ENCODE measurements at regions not wholly inside any gene's neighbourhood (a gene's known extent, or its start where the extent isn't known, plus 50 kb on each side); places are given as distances from the start of the nearest gene placed in this dataset.
"Not testable (repeated sequence)": the region's sequence is repeated elsewhere in the genome, so short reads cannot be mapped to it uniquely, and the experiment has no call there.

DNA sequence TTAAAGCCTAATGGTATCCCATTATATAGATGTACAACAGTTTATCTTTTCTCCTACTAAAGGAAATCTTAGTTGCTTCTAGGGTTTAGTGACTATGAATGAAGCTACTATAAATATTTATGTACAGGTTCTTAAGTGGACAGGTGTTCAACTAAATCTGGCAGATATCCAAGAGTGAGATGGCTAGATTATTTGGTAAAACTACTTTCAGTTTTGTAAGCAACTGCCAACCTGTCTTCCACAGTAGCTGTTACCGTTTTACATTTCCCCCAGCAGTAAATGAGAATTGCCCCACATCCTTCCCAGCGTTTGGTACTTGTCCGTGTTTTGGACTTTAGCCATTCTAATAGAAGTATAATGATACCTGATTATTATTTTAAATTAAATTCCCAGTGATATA, 144.9 kb upstream of the MAGI2 start:
- intact Hi-C loops (cut with DNase I): no loop called here

GRCh38 chr7:79594671-79595070, 141.2 kb upstream of the MAGI2 start:
- DNase-seq; H3K4me1 ChIP-seq; H3K27me3 ChIP-seq (ENCODE audit: low read depth); intact Hi-C loops (cut with DNase I); H3K9me3 ChIP-seq; H3K27ac ChIP-seq; H3K36me3 ChIP-seq; ATAC-seq; H3K4me3 ChIP-seq: not testable (repeated sequence)

More for the DNA sequence above, 144.9 kb upstream of the MAGI2 start:
- H3K27me3 ChIP-seq (ENCODE audit: low read depth): no peaks in the 10 kb centered on the region
- H3K4me3 ChIP-seq: no peak overlapping the region
- no peaks in the 10 kb centered on the region for H3K9me3 ChIP-seq
- no peak for DNase-seq
- no peak overlapping the region for H3K27ac ChIP-seq
- no peaks in the 10 kb centered on the region for H3K36me3 ChIP-seq
- TF ChIP-seq CTCF (IDR thresholded peaks at IDR 0.05): no peak
- ATAC-seq: no peak
- no peaks in the 10 kb centered on the region for H3K4me1 ChIP-seq

DNA sequence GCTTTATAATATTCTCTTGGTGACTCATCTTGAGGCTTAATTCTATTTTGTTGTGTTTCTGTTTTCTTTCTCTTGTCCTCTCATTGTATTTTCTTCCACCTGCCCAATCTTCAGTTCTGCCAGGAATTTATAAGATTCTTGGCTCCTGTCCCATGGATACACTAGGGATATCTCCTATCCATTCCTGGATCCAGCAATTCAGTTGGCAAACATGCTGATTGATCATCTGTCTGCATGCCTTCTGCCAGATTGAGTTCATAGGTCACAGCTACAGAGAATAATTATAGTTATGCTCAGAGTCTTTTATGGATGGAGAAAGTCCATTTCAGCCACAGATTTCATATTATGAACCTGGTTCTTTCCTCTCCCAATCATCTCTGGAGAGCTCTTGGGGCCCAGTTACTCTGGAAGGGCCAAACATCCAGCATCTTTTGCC, 140.4 kb upstream of the MAGI2 start:
- H3K27me3 ChIP-seq (ENCODE audit: low read depth): no peaks in the 10 kb centered on the region
- ATAC-seq (no peak), DNase-seq (no peak)
- TF ChIP-seq CTCF (IDR thresholded peaks at IDR 0.05): no peak
- H3K9me3 ChIP-seq: no peaks in the 10 kb centered on the region
- no peak overlapping the region for H3K4me3 ChIP-seq
- H3K36me3 ChIP-seq: no peaks in the 10 kb centered on the region
- H3K4me1 ChIP-seq: no peaks in the 10 kb centered on the region
- intact Hi-C loops (cut with DNase I): no loop called here
- H3K27ac ChIP-seq: no peak overlapping the region

- Histone ChIP-seq H3K27ac (no peak overlapping the region), H3K27me3 (ENCODE audit: low read depth) (no peaks in the 10 kb centered on the region), H3K4me3 (no peak overlapping the region), H3K9me3 (no peaks in the 10 kb centered on the region), H3K4me1 (no peaks in the 10 kb centered on the region), H3K36me3 (no peaks in the 10 kb centered on the region)
- no peak for TF ChIP-seq CTCF (IDR thresholded peaks at IDR 0.05)
- ATAC-seq (no peak), DNase-seq (no peak)
- intact Hi-C loops (cut with DNase I): no loop called here
These were observed 137.6 kb upstream of the MAGI2 start for GRCh38 chr7:79590916-79591623.

GRCh38 chr7:79590391-79590790, 136.9 kb upstream of the MAGI2 start:
- intact Hi-C loops (cut with DNase I): no loop called here
- no peaks in the 10 kb centered on the region for H3K36me3 ChIP-seq
- no peak for TF ChIP-seq CTCF (IDR thresholded peaks at IDR 0.05)
- no peaks in the 10 kb centered on the region for H3K4me1 ChIP-seq
- H3K27ac ChIP-seq: no peak overlapping the region
- no peak overlapping the region for H3K4me3 ChIP-seq
- H3K27me3 ChIP-seq (ENCODE audit: low read depth): no peaks in the 10 kb centered on the region
- no peak for DNase-seq
- no peak for ATAC-seq
- no peaks in the 10 kb centered on the region for H3K9me3 ChIP-seq

DNA sequence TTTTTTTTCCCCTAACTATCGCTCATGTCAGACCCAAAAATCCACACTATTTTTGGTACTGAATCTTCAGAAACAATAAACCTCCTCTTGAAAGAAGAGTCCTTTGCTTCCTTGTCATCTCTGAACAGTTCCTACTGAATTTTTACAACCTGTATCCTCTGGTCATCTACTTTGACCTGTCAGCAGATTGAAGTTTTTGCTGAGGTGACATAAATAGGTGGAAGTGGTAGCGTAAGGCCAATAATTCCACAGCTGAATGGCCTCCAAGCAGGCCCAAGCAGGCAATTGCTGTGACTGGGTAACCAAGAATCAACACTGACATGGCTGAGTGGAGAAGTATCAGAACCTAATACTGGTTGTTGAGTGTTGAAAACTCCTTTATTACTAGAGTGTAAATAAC, 117.4 kb upstream of the MAGI2 start:
- H3K27ac ChIP-seq: no peak overlapping the region
- no peak overlapping the region for H3K4me3 ChIP-seq
- DNase-seq: no peak
- H3K9me3 ChIP-seq: no peaks in the 10 kb centered on the region
- ATAC-seq: no peak
- no peaks in the 10 kb centered on the region for H3K4me1 ChIP-seq
- TF ChIP-seq CTCF (IDR thresholded peaks at IDR 0.05): no peak
- H3K36me3 ChIP-seq: no peaks in the 10 kb centered on the region
- intact Hi-C loops (cut with DNase I): no loop called here
- H3K27me3 ChIP-seq (ENCODE audit: low read depth): no peaks in the 10 kb centered on the region

Measured in lower lobe of right lung (tissue), 2 donors.